ENCODE measurements at regions not wholly inside any gene's neighbourhood (a gene's known extent, or its start where the extent isn't known, plus 50 kb on each side); places are given as distances from the start of the nearest gene placed in this dataset.

DNA sequence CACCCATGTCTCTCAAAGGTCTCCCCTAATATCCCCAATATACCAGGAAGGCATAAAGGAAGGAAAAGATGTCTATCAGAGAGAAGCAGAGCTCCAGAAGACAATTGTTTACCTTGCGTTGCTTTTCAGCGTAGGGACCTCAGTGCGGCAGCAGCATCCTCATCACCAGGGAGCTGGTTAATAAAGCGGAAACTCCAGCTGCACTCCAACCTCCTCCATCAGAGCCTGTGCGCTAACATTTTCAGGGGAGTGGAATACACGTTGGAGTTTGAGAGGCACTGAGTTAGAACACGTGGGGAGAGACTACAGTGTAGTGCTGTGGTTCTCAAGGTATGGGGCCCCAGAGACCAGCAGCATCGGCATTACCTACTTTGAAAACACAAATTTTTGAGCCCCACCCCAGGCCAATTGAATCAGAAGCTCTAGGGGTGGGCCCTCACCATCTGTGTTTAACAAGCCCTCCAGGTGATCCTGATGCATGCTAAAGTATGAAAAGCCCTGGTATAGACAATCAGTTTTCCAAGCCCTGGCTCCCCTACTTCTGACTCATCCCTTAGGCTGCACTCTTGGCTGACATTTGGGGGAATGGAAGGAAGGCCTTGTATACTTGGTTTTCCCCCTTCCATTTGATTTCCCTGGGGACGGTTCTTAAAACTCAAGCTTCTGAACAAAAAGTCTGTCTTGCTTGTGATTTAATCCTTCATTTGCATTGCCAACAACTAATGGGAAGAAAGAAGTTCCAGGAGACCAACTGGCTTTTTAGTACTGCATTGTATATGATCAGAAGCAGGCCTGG lies 419.0 kb upstream of the CCDC196 start:
- no peak for DNase-seq (ENCODE audit: low read depth)

DNA sequence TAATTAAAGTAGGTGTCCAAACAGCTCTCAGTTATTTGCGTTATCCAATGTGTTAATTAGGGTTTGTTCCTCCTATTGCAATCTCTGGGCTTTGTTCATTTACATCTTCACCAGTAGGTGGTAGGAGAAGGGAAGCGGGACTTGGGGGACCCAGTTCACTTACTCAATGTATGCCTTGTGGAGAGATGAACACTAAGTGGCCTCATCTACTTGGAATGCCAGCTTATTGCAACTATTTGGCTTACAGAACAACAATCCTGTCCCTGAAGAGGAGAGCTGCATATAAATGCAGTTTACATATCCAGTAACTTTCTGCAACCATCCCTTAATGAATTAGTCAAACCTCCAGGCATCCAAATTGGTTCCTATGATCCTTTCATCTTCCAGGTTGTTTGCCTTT lies 417.1 kb upstream of the CCDC196 start:
- no peak for DNase-seq (ENCODE audit: low read depth)

DNA sequence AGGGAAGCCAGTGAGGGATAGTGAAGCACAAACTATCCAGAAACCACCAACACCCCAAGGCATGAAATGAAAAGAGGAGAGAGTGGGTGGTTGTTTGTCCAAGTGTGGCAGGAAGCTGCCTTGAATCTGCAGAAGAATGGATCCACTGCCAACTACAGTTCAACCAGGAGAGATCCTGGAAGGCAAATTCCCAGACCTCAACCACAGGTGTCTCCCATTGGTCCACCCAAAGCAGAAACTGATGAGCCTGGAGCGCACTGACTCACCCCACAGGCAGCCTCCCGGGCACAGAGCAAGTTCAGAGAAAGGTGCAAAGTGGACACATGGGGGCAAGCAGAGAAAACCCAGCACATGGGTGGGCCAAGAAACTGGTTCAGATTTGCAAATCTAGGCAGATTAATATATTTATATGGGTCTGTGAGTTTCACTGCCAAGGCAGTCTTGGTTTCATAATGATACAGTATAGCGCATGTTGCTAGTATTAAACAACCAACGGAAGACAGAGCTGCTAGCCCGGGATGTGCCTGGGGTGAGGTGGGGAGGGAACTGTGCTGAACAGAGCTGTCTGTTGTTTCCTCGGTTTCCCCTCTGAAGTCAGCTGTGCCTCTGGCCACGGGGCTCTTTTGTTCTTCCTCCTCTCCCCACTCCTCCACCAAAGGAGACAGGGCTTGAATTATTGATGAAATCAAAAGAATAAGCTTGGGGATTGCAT lies 416.2 kb upstream of the CCDC196 start:
- DNase-seq (ENCODE audit: low read depth): no peak

DNA sequence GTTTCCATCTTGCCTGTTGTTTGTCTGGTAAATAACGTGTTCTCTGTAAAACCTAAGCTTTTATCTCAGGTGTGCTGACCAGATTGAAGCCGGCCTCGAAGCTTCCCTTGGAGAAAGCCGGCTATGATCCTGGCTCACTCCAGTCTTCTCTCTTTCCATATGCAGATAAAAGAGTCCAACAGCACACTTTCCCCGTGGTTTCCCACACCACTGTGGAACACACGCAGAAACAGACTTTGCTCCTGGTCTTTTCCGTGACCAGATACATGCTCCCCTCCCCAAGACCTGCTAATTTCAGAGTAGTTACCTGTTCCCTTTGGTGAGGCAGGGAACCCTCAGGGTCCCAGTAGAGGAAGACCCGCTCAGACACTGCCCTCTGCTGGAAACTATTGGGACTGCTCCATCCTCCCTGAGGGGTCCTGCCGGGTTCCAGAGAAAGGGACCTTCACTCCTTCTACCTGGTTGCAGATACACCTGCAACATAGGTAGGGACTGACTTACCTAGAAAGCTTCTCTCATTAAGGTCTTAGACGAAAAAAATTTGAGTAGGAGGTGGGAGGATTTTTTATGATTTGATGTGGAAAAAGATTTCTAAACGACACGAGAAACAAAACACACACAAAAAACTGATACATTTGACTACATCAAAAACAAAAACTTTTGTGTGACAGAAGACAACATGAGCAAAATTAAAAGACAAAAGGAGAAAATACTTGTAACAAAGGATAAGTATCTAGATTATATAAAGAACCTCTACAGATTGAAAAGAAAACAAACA lies 415.4 kb upstream of the CCDC196 start:
- no peak for DNase-seq (ENCODE audit: low read depth)

DNA sequence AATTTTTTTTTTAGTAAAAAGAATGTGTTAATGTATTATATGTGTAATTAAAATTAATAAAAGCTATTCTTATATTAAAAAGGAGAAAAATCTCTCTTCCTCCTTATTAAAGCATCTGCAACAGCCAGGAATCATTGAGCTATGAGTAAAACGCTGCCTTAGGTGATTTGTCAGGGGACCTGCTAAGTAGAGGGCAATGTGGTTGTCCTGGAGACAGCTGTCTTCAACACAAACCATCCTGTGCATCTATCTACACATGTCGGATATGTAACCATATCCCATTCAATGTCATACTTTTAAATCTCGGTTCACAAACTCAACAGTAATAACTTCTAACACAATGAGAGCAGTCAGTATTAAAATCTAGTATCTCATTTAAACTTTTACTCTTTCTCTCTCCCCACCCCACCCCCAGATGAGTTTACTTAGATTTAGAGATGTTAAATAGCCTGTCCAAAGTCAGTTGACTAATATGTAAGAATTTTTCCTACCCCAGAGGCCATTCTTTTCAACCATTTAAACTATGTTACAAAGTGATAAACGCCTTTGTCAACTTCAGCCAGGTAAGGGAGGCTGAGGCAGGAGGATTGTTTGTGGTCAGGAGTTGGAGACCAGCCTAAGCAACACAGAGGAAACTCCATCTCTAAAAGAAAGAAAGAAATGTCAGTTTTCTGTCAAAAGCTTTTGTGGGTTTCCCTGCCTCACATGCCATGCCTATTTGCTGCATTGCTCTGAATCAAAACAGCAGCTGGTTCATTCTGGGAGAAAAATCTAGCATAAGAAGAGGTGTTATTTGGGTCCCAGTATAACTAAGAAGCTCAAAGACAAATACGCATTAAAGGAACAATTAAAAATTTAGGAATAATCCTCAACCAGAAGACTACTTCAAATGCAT lies 413.7 kb upstream of the CCDC196 start:
- no peak for DNase-seq (ENCODE audit: low read depth)

DNA sequence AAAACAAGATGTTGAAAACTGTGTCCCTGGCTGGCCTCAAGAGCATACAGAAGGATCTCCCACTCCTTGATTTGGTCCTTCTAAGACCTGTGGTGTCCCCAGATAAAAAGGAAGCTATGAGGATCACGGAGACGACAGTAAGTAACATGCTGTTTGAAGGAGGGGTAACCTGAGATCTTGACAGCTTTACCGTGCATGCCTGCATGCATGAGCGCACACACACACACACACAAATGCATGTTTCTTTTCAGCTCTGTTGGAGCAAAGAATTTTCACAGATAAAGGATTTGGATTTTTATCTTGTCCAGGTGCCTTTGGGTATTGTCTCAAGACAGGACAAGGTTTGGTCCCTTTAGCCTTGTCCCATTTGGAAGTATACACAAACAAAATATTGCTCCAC lies 411.6 kb upstream of the CCDC196 start:
- no peak for DNase-seq (ENCODE audit: low read depth)

DNA sequence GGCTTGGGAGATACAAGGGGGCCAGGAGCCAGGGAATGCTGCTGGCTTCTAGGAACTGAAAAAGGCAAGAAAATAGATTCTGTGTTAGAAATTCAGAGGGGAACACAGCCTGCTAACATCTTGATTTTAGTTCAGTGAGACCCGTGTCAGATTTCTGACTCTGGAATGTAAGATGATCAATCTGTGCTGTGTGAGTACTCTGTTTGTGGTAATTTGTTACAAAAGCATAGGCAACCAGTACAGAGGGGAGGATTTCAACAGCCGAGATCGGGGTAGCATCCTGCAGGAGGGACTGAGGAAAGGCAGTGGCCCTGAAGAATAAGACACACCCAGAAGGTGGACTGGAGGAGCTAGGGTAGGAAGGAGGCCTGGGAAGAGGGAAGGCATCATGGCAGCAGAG lies 410.0 kb upstream of the CCDC196 start:
- no peak for DNase-seq (ENCODE audit: low read depth)

DNA sequence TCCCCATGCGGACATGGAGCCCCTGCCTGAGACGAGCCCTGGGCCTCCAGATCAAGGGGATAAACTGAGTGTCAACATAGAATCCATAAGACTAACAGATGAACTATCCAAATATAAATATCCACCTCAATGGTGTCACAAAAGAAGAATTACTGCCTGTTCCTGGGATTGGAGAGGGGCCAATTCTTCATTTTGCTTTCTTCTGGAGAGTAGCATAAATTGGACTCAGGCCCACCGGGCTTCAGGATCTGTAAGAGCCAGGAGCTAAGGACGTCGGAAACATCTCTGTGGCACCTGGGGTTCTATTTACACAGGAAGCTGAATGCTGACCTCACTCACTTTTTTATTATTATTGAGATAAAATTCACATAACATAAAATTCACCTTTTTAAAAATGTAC lies 408.2 kb upstream of the CCDC196 start:
- DNase-seq (ENCODE audit: low read depth): no peak

DNA sequence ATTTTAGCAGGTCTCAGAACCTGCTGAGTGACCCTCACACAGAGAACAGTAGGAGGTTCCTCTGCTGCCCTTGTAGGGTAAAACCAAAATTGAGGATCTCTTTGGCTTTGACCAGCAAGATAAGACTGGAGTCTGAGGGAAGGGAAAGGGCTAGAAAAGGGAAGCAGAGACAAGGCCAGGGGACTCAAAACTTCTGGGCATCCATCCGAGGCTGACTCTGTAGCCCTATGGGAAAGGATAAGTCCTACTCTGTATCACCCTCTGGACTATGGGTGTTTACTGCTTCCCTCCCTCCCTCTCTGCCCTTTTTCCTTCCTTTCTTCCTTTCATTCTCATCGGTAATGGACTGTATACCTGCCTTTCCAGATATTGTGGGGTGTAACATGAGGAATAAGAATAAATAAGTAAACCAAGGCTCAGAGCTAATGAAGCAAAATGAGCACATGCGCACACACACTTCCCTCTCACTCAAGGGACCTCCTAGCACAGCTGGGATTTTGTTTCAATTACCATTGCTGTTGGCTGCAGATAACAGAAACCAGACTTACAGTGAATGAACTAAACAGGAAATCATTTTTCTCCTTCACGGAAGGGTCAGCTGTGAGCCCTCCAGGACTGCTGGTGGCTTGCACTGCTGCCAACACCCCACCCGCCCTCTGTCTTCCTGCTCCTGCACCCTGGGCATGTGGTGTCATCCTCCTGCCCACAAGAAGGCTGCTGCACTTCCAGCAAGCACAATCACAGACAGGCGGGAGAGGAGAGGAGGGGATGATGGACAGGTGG lies 404.4 kb upstream of the CCDC196 start:
- no peak for DNase-seq (ENCODE audit: low read depth)

DNA sequence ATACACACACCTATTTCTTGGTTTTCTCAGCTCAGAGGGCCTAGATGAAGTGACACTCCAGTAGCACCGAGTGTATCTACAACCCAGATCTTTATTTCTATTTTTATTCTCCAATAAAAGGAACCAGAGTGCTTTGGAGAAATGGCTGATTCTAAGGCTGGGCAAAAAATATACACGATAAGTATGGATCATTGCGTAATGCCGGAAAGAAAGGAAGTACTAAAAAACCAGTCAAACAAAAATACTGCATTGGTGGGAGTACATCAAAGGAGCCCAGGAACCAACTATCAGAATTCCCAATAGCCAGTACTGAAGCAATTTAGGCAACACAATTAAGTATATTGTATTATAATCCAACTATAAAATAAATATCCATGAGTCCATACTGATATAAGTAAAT lies 400.9 kb upstream of the CCDC196 start:
- DNase-seq (ENCODE audit: low read depth): no peak

DNA sequence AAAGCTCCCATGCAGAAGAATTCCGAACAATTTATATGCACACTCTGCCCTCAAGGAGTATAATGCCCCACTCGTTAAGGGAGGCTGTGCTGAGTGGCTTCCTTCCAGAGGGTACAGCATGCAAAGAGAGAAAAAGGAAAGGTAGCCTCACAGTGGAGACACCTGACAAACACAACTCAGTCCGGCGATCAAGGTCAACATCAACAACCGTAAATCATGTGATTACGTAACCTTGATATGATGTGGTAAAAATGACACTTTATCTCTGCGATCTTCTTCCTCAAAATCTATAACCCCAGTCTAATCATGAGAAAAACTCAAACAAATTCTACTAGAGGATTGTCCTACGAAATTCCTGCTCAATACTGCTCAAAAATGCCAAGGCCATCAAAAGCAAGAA lies 400.5 kb upstream of the CCDC196 start:
- DNase-seq (ENCODE audit: low read depth): no peak

DNA sequence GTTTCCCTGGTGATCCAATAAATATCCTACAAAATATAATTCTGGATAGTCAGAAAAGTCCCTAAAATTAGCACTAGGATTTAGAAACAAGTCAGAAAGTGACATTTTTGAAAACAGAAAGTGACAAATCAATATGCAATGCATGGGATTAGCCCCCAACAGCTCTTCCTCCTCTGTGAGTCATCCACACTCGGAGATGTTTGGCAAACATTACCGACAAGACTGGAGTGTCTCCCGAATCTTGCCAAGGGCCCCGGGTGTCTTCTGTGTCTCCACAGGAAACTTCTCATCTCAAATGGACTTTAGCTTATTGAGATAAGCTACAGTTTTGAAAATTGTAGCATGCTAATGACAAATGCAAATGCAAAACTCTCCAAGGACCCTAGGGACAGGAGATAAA lies 398.9 kb upstream of the CCDC196 start:
- DNase-seq (ENCODE audit: low read depth): no peak

DNA sequence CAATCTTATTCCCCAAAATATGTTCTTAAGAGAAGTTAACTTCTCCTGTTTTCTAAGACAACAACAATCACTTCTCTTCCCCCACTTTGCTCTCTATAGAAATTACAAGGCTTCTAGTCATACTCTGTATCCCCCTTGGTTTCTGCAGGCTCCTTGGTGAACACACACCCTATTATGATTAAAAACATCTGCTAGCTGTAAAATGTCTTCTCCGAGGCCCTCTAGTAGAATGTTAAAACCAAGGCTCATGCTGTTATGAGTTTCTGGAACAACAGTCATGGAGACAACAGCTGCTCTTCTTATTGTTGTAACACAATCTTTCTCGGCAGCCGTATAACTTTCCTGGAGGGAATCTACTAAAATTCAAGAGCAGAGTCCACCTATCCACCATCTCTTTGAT lies 397.5 kb upstream of the CCDC196 start:
- DNase-seq (ENCODE audit: low read depth): no peak

DNA sequence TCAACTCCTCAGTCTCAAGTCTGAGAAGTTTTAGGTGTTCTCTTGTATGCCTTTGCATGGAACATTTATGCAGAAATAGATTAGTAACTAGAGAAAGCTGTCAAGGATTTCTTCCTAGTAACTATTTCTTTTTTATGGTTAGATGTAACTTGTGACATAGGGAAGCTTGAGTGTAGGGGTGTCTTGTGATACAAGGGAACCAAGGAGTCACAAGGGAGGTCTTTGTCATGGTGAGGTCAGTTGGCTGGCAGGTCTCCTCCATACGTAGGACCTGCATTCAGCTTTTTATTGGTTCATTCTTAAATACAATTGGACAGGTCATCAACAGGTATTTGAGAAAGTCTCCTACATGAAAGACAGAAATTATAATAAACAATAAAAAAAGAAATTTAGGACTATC lies 394.0 kb upstream of the CCDC196 start:
- DNase-seq (ENCODE audit: low read depth): no peak

DNA sequence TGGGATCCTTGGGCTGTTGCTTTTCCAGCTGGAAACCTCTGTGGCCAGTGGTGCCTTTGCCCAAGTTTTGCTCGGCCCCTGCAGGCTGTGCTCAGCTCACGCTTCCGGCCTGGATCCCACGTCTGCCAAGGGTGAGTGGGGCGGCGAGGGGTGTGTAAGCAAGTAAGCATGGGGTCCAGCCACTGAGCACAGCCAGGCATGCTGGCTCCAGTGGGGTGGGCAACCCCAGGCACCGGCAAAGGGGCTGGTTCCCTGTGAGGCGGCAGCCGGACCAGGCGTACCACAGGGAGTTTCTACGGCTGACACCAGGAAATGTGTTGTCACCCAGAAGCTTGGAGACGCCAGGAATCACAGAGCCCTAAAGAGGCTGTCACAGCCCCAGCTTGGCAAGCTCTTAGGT lies 393.4 kb upstream of the CCDC196 start:
- no peak for DNase-seq (ENCODE audit: low read depth)

DNA sequence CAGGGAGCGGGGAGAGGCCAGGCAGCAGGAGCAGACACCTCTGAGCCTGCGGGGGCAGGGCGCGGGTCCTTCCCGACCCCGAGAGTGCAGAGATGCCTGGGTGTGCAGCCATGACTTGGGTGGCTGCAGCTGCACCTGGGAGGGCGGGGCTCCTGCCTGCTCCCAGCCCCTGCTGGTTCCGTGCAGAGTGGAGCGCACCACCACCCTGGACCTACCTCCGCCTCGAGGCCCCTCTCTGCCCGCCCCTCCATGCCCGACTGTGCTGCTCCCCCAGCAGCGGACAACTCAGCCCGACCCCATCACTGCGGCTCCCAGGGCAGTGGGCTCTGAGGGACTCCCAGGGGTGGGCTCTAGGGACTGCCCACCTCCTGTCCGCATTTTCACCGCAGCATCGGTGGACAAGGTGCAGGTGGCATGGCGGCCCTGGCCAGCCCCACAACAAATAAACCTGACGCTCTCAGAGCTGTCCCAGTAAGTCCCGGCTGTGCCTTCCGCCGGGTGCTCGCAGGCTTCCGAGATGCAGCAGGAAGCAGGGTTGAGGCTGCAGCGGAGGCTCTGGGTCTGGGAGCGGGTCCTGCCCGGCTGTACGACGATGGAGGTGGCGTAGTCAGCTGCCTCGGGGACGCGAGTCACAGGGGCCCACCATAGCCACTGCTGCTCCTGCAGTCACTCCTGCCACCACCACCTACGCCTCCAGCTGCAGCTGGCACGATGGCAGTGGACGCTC lies 392.0 kb upstream of the CCDC196 start:
- no peak for DNase-seq (ENCODE audit: low read depth)

DNA sequence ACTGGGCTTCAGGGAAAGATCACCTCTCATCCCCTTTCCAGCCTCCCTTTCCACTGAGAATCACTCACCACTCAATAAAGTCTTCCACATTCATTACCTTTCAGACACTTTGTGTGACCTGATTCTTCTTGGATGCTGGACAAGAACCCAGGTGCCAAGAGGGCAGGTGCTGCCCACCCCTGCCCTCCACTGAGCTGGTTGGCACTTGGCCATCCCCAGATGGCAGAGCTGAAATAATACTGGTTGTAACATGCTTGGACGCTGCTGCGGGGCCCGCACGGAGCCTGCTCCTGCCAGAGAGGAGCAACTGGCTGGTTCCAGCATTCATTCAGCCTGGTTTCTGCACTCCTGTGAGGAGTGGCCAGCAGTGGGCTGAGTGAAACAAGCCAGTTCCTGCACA lies 386.7 kb upstream of the CCDC196 start:
- DNase-seq (ENCODE audit: low read depth): no peak

DNA sequence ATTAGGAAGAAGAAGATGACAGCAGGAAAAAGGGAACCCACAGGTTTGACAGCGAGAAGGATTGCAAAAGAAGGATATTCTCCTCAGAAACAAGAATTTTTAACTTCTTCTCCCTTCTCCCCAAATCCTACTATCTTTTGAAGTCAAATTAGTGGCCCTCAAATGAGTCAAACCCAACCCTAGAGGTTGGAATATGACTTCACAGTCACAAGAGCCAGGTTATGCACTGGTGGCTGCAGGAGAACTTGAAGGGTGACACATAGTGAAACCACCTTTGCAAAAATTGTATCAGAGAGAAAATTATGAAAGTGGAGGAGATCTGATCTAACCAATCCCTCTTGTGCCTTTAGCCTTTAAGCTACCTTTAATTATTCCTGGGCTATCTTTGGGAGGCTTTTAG lies 386.2 kb upstream of the CCDC196 start:
- no peak for DNase-seq (ENCODE audit: low read depth)

DNA sequence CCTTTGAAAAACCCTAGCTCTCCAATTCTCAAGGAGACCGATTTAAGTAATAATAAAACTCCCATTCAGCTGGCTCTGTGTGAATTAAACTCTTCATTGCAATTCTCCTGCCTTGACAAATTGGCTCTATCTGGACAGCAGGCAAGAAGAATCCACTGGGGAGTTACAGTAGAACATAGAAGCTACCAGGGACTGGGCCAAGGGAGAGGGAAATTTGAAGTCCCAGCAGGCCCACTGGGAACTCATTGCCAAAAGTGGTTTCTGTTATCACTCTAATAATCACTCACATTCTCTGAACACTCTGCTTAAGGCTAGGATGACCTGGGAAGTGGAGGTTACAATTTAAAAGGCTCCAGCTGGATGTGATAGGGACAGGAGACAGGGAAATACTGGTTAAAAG lies 384.5 kb upstream of the CCDC196 start:
- no peak for DNase-seq (ENCODE audit: low read depth)

DNA sequence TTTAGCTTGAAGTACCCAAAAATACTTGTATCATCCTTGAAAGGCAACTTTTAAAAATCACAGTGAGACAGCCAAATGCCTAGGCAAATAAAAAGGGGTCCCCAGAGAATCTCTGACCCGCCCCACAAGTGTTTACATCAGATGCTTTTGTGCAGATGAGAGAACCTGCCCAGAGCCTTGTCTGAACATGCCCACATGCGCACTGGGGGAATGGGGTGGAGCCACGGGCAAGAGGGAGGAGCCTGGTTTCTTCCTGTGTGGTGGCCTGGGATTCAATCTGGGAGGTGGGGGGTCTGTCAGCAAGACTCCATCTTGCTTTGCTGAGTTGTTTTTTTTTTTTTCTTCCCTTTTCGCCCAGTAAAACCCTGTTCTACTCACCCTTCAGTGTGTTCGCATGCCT lies 381.7 kb upstream of the CCDC196 start:
- no peak for DNase-seq (ENCODE audit: low read depth)

All from LHCN-M2 (cell line).